K562 (cell line): ENCODE measurements at regions not wholly inside any gene's neighbourhood (a gene's known extent, or its start where the extent isn't known, plus 50 kb on each side); places are given as distances from the start of the nearest gene placed in this dataset.

Experiments used
- ATAC-seq: fragments of 200-7000 bp; cut with Tn5 transposase; 3 replicates; pipeline ENCODE4 v1.9.1; 2020; ENCODE audit warnings: moderate library complexity
- BruUV-seq: library from RNA; stranded (reverse); fragments of 400-500 nt; replicated peaks from 2 replicates; lab custom pipeline; 2021; lab: Mats Ljungman, UMichigan
- CTCF ChIA-PET: fragments of 300-600 bp; formaldehyde crosslinking; extraction: SDS; loops from one replicate; lab custom pipeline; 2021; ENCODE audit warnings: low intra/inter-chr PET ratio; lab: Yijun Ruan, JAX
- POLR2A ChIA-PET: fragments of 300-600, 350-650 bp; sonication (Branson Sonifier 250); formaldehyde crosslinking; extraction: SDS; loops from one replicate; lab custom pipeline; 2021; ENCODE audit warnings: antibody characterized with exemption, inconsistent platforms; lab: Yijun Ruan, JAX
- DNase-seq, 4 experiments: peaks; one replicate each; pipeline versions ENCODE4 v3.0.0 to v3.0.0-alpha.2; 2011 to 2018; ENCODE audit warnings: low spot score in 3 of 4, mixed read lengths in 3 of 4; ENCODE audit errors: extremely low read depth in 1 of 4
- FAIRE-seq: peaks from 2 replicates; lab custom pipeline; 2011; peaks lifted over from hg19 to GRCh38; lab: Jason Lieb, UNC
- H2AFZ ChIP-seq: 2 replicates; pipeline ENCODE4 v1.6.0; 2011; ENCODE audit warnings: low read depth, low read length, control low read depth, inconsistent platforms
- H3K27ac ChIP-seq: fragments of 200-600 bp; 3 replicates; pipeline ENCODE4 v1.8.0; 2011; ENCODE audit warnings: low read depth, mild to moderate bottlenecking, control low read depth, inconsistent platforms, low read length, moderate library complexity, mixed read lengths; ENCODE audit errors: extremely low read depth
- H3K27me3 ChIP-seq, 2 experiments: fragments of 300-600 bp in 1 of 2; 2 replicates in 1 of 2; 3 replicates in 1 of 2; pipeline versions ENCODE4 v1.6.0 to v1.8.0; 2011; ENCODE audit warnings: inconsistent platforms in 2 of 2, low read length in 2 of 2, mild to moderate bottlenecking in 1 of 2, mixed read lengths in 1 of 2, moderate library complexity in 1 of 2; ENCODE audit not compliant: control insufficient read depth in 2 of 2, insufficient read depth in 2 of 2
- H3K36me3 ChIP-seq: fragments of 300-600 bp; 3 replicates; pipeline ENCODE4 v1.8.0; 2011; ENCODE audit warnings: mild to moderate bottlenecking, low read length, inconsistent platforms; ENCODE audit not compliant: control insufficient read depth, insufficient read depth
- H3K4me1 ChIP-seq, 2 experiments: fragments of 200-600 bp in 1 of 2; replicated peaks in 1 of 2; 2 replicates in 1 of 2; 3 replicates in 1 of 2; pipeline versions ENCODE4 v1.5.1 to v1.8.0; 2011; ENCODE audit warnings: inconsistent platforms in 2 of 2, low read length in 2 of 2, mild to moderate bottlenecking in 1 of 2, mixed read lengths in 1 of 2, moderate library complexity in 1 of 2; ENCODE audit not compliant: control insufficient read depth in 2 of 2, insufficient read depth in 2 of 2
- H3K4me2 ChIP-seq: 2 replicates; pipeline ENCODE4 v1.6.1; 2011; ENCODE audit warnings: low read length, control low read depth, inconsistent platforms, mixed read lengths; ENCODE audit not compliant: insufficient read depth
- H3K4me3 ChIP-seq: fragments of 200-600 bp; sonication (generic), shearing (Covaris generic); 2 replicates; pipeline ENCODE4 v1.5.1; 2016; ENCODE audit warnings: control low read depth, inconsistent platforms
- H3K79me2 ChIP-seq: fragments of 200-600 bp; 3 replicates; pipeline ENCODE4 v1.8.0; 2011; ENCODE audit warnings: low read length, inconsistent platforms; ENCODE audit not compliant: control insufficient read depth, insufficient read depth
- H3K9ac ChIP-seq, 2 experiments: 2 replicates each; pipeline versions ENCODE4 v1.6.0 to v1.6.1; 2011; ENCODE audit warnings: low read depth in 2 of 2, low read length in 2 of 2, control low read depth in 1 of 2, inconsistent platforms in 1 of 2, mild to moderate bottlenecking in 1 of 2, mixed read lengths in 1 of 2; ENCODE audit not compliant: insufficient read depth in 1 of 2
- H3K9me1 ChIP-seq: one replicate; pipeline ENCODE4 v1.6.0; 2011; ENCODE audit warnings: inconsistent platforms, mild to moderate bottlenecking, low read length, moderate library complexity; ENCODE audit not compliant: control insufficient read depth, insufficient read depth
- H3K9me3 ChIP-seq: replicated peaks from 2 replicates; pipeline ENCODE4 v1.5.1; 2011; ENCODE audit warnings: low read depth, low read length, inconsistent platforms; ENCODE audit not compliant: control insufficient read depth, insufficient read depth
- H4K20me1 ChIP-seq: replicated peaks from 2 replicates; pipeline ENCODE4 v1.6.1; 2011; ENCODE audit warnings: low read length, inconsistent platforms, mixed read lengths; ENCODE audit not compliant: control insufficient read depth, insufficient read depth
- HLTF ChIP-seq: fragments of 450-650 bp; IDR thresholded peaks from 2 replicates; pipeline ENCODE4 v1.6.1; 2016
- MAFG ChIP-seq: fragments of 450-650 bp; conservative IDR thresholded peaks from 2 replicates; pipeline ENCODE4 v1.6.1; 2016; ENCODE audit warnings: missing genetic modification characterization, missing compliant biosample characterization
- MEIS2 ChIP-seq: fragments of 450-650 bp; IDR thresholded peaks from 2 replicates; pipeline ENCODE4 v1.6.1; 2014; ENCODE audit warnings: mild to moderate bottlenecking; ENCODE audit not compliant: partially characterized antibody
- RBM14 ChIP-seq: fragments of 200-400 bp; formaldehyde crosslinking; IDR thresholded peaks from 2 replicates; pipeline ENCODE4 v1.6.1; 2018; ENCODE audit warnings: low read depth, mild to moderate bottlenecking, low read length, moderate library complexity, borderline replicate concordance; ENCODE audit not compliant: insufficient read depth
- SREBF2 ChIP-seq: sonication (generic); formaldehyde crosslinking; IDR thresholded peaks from 2 replicates; pipeline ENCODE4 v1.4.0; 2020; ENCODE audit warnings: mild to moderate bottlenecking, missing genetic modification reagents
- TCF7 ChIP-seq: sonication (generic); IDR thresholded peaks from 2 replicates; pipeline ENCODE4 v1.6.1; 2016; ENCODE audit warnings: antibody characterized with exemption, borderline replicate concordance
- ZMIZ1 ChIP-seq, 2 experiments: fragments of 150-350 bp in 1 of 2; IDR thresholded peaks; 2 replicates each; pipeline ENCODE4 v1.6.1; 2012 to 2016; ENCODE audit warnings: low read depth in 2 of 2, low read length in 2 of 2, mild to moderate bottlenecking in 1 of 2, moderate library complexity in 1 of 2
- ZNF592 ChIP-seq: fragments of 450-650 bp; IDR thresholded peaks from 2 replicates; pipeline ENCODE4 v1.6.1; 2017; ENCODE audit warnings: antibody characterized with exemption, mild to moderate bottlenecking
- WGBS: fragments of 100-300 bp; shearing (Covaris generic); methylation state at CpG from one replicate; pipeline ENCODE4 v1.1.6; 2016; ENCODE audit warnings: low coverage, mixed read lengths; ENCODE audit not compliant: insufficient coverage; ENCODE audit errors: missing lambda C conversion rate; 5-methylcytosine and 5-hydroxymethylcytosine counted together
- in situ Hi-C: fragments of 300-500 bp; cut with MboI; formaldehyde crosslinking; loops from 4 replicates; pipeline ENCODE4 v1.15.0; 2018; ENCODE audit warnings: inconsistent platforms, mixed read lengths
- intact Hi-C: fragments of 100-400 bp; cut with micrococcal nuclease; formaldehyde crosslinking; loops from 2 replicates; pipeline ENCODE4 v1.14.2; 2022

- H3K9me3 ChIP-seq = no peaks in the 10 kb centered on the region
- FAIRE-seq (no peak), DNase-seq (no peak), ATAC-seq (no peak)
- in situ Hi-C loops = no loop called here
- BruUV-seq = no TSS peak
- ChIA-PET POLR2A (no interaction called here), CTCF (no interaction called here)
- H3K9me1 ChIP-seq = no peaks in the 10 kb centered on the region
- TF ChIP-seq RBM14 (no peak), TCF7 (no peak), MEIS2 (no peak), MAFG (no peak), SREBF2 (CRISPR knock-in tag) (no peak)
- no peaks in the 10 kb centered on the region for H3K36me3 ChIP-seq
- H3K27me3 ChIP-seq = peaks cover 27 to 78% of the 10 kb centered on the region in 2 experiments; a peak in 4 of 5 replicates
- WGBS = 3% methylated on average over 14 of the region's 14 CpGs
- H3K9ac ChIP-seq = no peak overlapping the region
- peaks cover 4% of the 10 kb centered on the region for H4K20me1 ChIP-seq
- H3K4me3 ChIP-seq = no peak overlapping the region
- no peaks in the 10 kb centered on the region for H3K4me1 ChIP-seq
- H2AFZ ChIP-seq = no peak overlapping the region
- no peaks in the 10 kb centered on the region for H3K79me2 ChIP-seq
- H3K27ac ChIP-seq = no peak overlapping the region
- intact Hi-C loops = no loop called here
- no peak overlapping the region for H3K4me2 ChIP-seq
These were observed 92.9 kb downstream of the ENGASE start for GRCh38 chr17:79167486-79167885.

- H3K79me2 ChIP-seq = no peaks in the 10 kb centered on the region
- no peaks in the 10 kb centered on the region for H3K9me1 ChIP-seq
- BruUV-seq = no TSS peak
- no peak overlapping the region for H3K4me3 ChIP-seq
- intact Hi-C loops = no loop called here
- H3K27ac ChIP-seq = no peak overlapping the region
- no peak overlapping the region for H2AFZ ChIP-seq
- ChIA-PET POLR2A (no interaction called here), CTCF (no interaction called here)
- no peak overlapping the region for H3K4me2 ChIP-seq
- H3K9me3 ChIP-seq = no peaks in the 10 kb centered on the region
- in situ Hi-C loops = no loop called here
- ATAC-seq (no peak), DNase-seq (no peak), FAIRE-seq (no peak)
- peaks cover 24 to 85% of the 10 kb centered on the region in 2 experiments; a peak in 3 of 5 replicates for H3K27me3 ChIP-seq
- H3K9ac ChIP-seq = no peak overlapping the region
- no peaks in the 10 kb centered on the region for H3K4me1 ChIP-seq
- under 1% methylated on average over 18 of the region's 24 CpGs for WGBS
- H4K20me1 ChIP-seq = peaks cover 2% of the 10 kb centered on the region
- no peaks in the 10 kb centered on the region for H3K36me3 ChIP-seq
- TF ChIP-seq ZMIZ1 (IDR thresholded peaks at IDR 0.05; ENCODE audit: low read depth in 2 of 2, low read length in 2 of 2) = no peak
- no peak for TF ChIP-seq ZNF592
- no peak for TF ChIP-seq HLTF
These were observed 91.3 kb downstream of the ENGASE start for GRCh38 chr17:79165756-79166473.
